GM12891 (cell line): ENCODE measurements at regions not wholly inside any gene's neighbourhood (a gene's known extent, or its start where the extent isn't known, plus 50 kb on each side); places are given as distances from the start of the nearest gene placed in this dataset.

Source experiments
- PAX5 ChIP-seq: IDR thresholded peaks from 2 replicates; pipeline ENCODE4 v1.6.1; 2011; ENCODE audit warnings: low read length, moderate library complexity, mild to moderate bottlenecking; ENCODE audit not compliant: insufficient read depth, severe bottlenecking
- POLR2A ChIP-seq: IDR thresholded peaks from 2 replicates; pipeline ENCODE4 v1.6.1; 2011; ENCODE audit warnings: low read depth, low read length, control low read depth
- POLR2AphosphoS5 ChIP-seq: IDR thresholded peaks from 2 replicates; pipeline ENCODE4 v1.6.1; 2011; ENCODE audit warnings: low read depth, low read length, control low read depth
- SPI1 ChIP-seq: IDR thresholded peaks from 2 replicates; pipeline ENCODE4 v1.6.1; 2011; ENCODE audit warnings: low read depth, low read length, control low read depth
- TAF1 ChIP-seq: IDR thresholded peaks from 2 replicates; pipeline ENCODE4 v1.6.1; 2011; ENCODE audit warnings: low read depth, low read length, control low read depth

- TF ChIP-seq POLR2A (no peak), TAF1 (no peak), PAX5 (no peak), POLR2AphosphoS5 (no peak), SPI1 (no peak)
Measured at GRCh38 chr12:107418981-107419380, 266.6 kb upstream of the PWP1 start.
